ENCODE measurements at regions not wholly inside any gene's neighbourhood (a gene's known extent, or its start where the extent isn't known, plus 50 kb on each side); places are given as distances from the start of the nearest gene placed in this dataset.

- Histone ChIP-seq H3K27ac (no peak overlapping the region), H3K36me3 (no peaks in the 10 kb centered on the region), H3K9me3 (no peaks in the 10 kb centered on the region), H3K27me3 (no peaks in the 10 kb centered on the region), H3K4me3 (replicated peaks in 1 of 3) (no peak overlapping the region), H3K4me1 (no peaks in the 10 kb centered on the region)
- intact Hi-C loops (cut with DNase I), result no loop called here
- TF ChIP-seq POLR2A (IDR thresholded peaks at IDR 0.05) (no peak), CTCF (IDR thresholded peaks at IDR 0.05) (no peak)
- 96 to 100% methylated on average over 1 of the region's 1 CpG for WGBS, 2 donors
- no peak for DNase-seq
Observed at GRCh38 chr13:80513196-80513595, 172.3 kb upstream of the SPRY2 start.

- 64 to 66% methylated on average over 2 of the region's 2 CpGs for WGBS, 2 donors
- intact Hi-C loops (cut with DNase I), result no loop called here
- H3K4me3 ChIP-seq (replicated peaks in 1 of 3), result no peak overlapping the region
- no peaks in the 10 kb centered on the region for H3K4me1 ChIP-seq
- no peak for DNase-seq
- H3K27ac ChIP-seq, result no peak overlapping the region
- TF ChIP-seq CTCF (IDR thresholded peaks at IDR 0.05), result no peak
- no peak for TF ChIP-seq POLR2A (IDR thresholded peaks at IDR 0.05)
- H3K36me3 ChIP-seq, result no peaks in the 10 kb centered on the region
- no peaks in the 10 kb centered on the region for H3K27me3 ChIP-seq
- H3K9me3 ChIP-seq, result no peaks in the 10 kb centered on the region
Observed at GRCh38 chr13:80510686-80511085, 169.8 kb upstream of the SPRY2 start.

GRCh38 chr13:80509264-80509663 lies 168.3 kb upstream of the SPRY2 start:
- intact Hi-C loops (cut with DNase I), result no loop called here
- no peak overlapping the region for H3K4me3 ChIP-seq (replicated peaks in 1 of 3)
- WGBS, 2 donors, result 91 to 93% methylated on average over 5 of the region's 5 CpGs

GRCh38 chr13:80508031-80508430 lies 167.1 kb upstream of the SPRY2 start:
- Histone ChIP-seq H3K36me3 (no peaks in the 10 kb centered on the region), H3K9me3 (no peaks in the 10 kb centered on the region), H3K4me1 (no peaks in the 10 kb centered on the region), H3K27me3 (no peaks in the 10 kb centered on the region), H3K27ac (no peak overlapping the region), H3K4me3 (replicated peaks in 1 of 3) (no peak overlapping the region)
- intact Hi-C loops (cut with DNase I), result no loop called here
- 84 to 86% methylated on average over 1 of the region's 1 CpG for WGBS, 2 donors
- no peak for DNase-seq
- TF ChIP-seq CTCF (IDR thresholded peaks at IDR 0.05) (no peak), POLR2A (IDR thresholded peaks at IDR 0.05) (no peak)

More at GRCh38 chr13:80509264-80509663, 168.3 kb upstream of the SPRY2 start:
- DNase-seq, result no peak
- TF ChIP-seq CTCF (IDR thresholded peaks at IDR 0.05) (no peak), POLR2A (IDR thresholded peaks at IDR 0.05) (no peak)
- Histone ChIP-seq H3K9me3 (no peaks in the 10 kb centered on the region), H3K36me3 (no peaks in the 10 kb centered on the region), H3K27ac (no peak overlapping the region), H3K4me1 (no peaks in the 10 kb centered on the region), H3K27me3 (no peaks in the 10 kb centered on the region)

GRCh38 chr13:80504453-80504852 lies 163.5 kb upstream of the SPRY2 start:
- Histone ChIP-seq H3K36me3 (no peaks in the 10 kb centered on the region), H3K4me3 (replicated peaks in 1 of 3) (no peak overlapping the region), H3K4me1 (no peaks in the 10 kb centered on the region), H3K27ac (no peak overlapping the region), H3K9me3 (no peaks in the 10 kb centered on the region), H3K27me3 (no peaks in the 10 kb centered on the region)
- TF ChIP-seq POLR2A (IDR thresholded peaks at IDR 0.05) (no peak), CTCF (IDR thresholded peaks at IDR 0.05) (no peak)
- 61 to 66% methylated on average over 4 of the region's 4 CpGs for WGBS, 2 donors
- no peak for DNase-seq
- intact Hi-C loops (cut with DNase I), result no loop called here
